ENCODE measurements at regions not wholly inside any gene's neighbourhood (a gene's known extent, or its start where the extent isn't known, plus 50 kb on each side); places are given as distances from the start of the nearest gene placed in this dataset.

GRCh38 chrX:2596045-2596444, 95.0 kb upstream of the CD99 start:
- DNase-seq (ENCODE audit: low spot score) (no peak), ATAC-seq (no peak)
- Mint-ChIP-seq H3K9me3 (peaks cover 6% of the 10 kb centered on the region; the same call in 1 of the 2 replicates), H3K27ac (no peak overlapping the region), H3K4me1 (peaks cover 26% of the 10 kb centered on the region), H3K36me3 (peaks cover 25% of the 10 kb centered on the region), H3K4me3 (no peak overlapping the region), H3K27me3 (ENCODE audit: low read depth) (no peaks in the 10 kb centered on the region)
- ChIA-PET POLR2A (no interaction called here), CTCF (no interaction called here)
- no peak for TF ChIP-seq ELF4 (CRISPR knock-in tag; IDR thresholded peaks at IDR 0.05; ENCODE audit: low read depth)
- TF ChIP-seq ARID4B (CRISPR knock-in tag; IDR thresholded peaks at IDR 0.05; ENCODE audit: borderline replicate concordance) = no peak
- TF ChIP-seq MXD4 (CRISPR knock-in tag; IDR thresholded peaks at IDR 0.05; ENCODE audit: borderline replicate concordance) = no peak
- no peak for TF ChIP-seq TEAD1 (CRISPR knock-in tag; IDR thresholded peaks at IDR 0.05)
- no peak for TF ChIP-seq CREB1 (CRISPR knock-in tag; IDR thresholded peaks at IDR 0.05)
- TF ChIP-seq IRF1 (CRISPR knock-in tag; IDR thresholded peaks at IDR 0.05) = no peak
- no peak for TF ChIP-seq NFATC4 (CRISPR knock-in tag; IDR thresholded peaks at IDR 0.05)
- TF ChIP-seq FOXJ3 (CRISPR knock-in tag; IDR thresholded peaks at IDR 0.05; ENCODE audit: borderline replicate concordance) = no peak
- TF ChIP-seq HMGXB4 (CRISPR knock-in tag; IDR thresholded peaks at IDR 0.05) = no peak
- TF ChIP-seq ZBTB43 (CRISPR knock-in tag; IDR thresholded peaks at IDR 0.05) = no peak

GRCh38 chrX:2595258-2595657, 94.5 kb upstream of the DHRSX start:
- H3K4me1 Mint-ChIP-seq = peaks cover 26% of the 10 kb centered on the region
- H3K9me3 Mint-ChIP-seq = peaks cover 6% of the 10 kb centered on the region; the same call in 1 of the 2 replicates
- POLR2A ChIA-PET = no interaction called here
- ATAC-seq (no peak), DNase-seq (ENCODE audit: low spot score) (no peak)
- H3K27me3 Mint-ChIP-seq (ENCODE audit: low read depth) = no peaks in the 10 kb centered on the region
- CTCF ChIA-PET = no interaction called here
- H3K27ac Mint-ChIP-seq = no peak overlapping the region
- no peak overlapping the region for H3K4me3 Mint-ChIP-seq
- H3K36me3 Mint-ChIP-seq = peaks cover 19% of the 10 kb centered on the region
- no peak for TF ChIP-seq ERG (CRISPR knock-in tag; IDR thresholded peaks at IDR 0.05)
- no peak for TF ChIP-seq ZBTB43 (CRISPR knock-in tag; IDR thresholded peaks at IDR 0.05)
- no peak for TF ChIP-seq KAT7 (CRISPR knock-in tag; IDR thresholded peaks at IDR 0.05; ENCODE audit: borderline replicate concordance)
- no peak for TF ChIP-seq HMGXB4 (CRISPR knock-in tag; IDR thresholded peaks at IDR 0.05)
- TF ChIP-seq USF2 (CRISPR knock-in tag; IDR thresholded peaks at IDR 0.05) = no peak
- no peak for TF ChIP-seq NR1H2 (CRISPR knock-in tag; IDR thresholded peaks at IDR 0.05)
- TF ChIP-seq STAT6 (CRISPR knock-in tag; conservative IDR thresholded peaks at IDR 0.05; ENCODE audit: low read depth) = no peak
- no peak for TF ChIP-seq MYBL2 (CRISPR knock-in tag; IDR thresholded peaks at IDR 0.05)
- no peak for TF ChIP-seq PRRX2 (CRISPR knock-in tag; IDR thresholded peaks at IDR 0.05)
- TF ChIP-seq ZBTB21 (CRISPR knock-in tag; IDR thresholded peaks at IDR 0.05; ENCODE audit: borderline replicate concordance) = no peak
- TF ChIP-seq EMX1 (CRISPR knock-in tag; IDR thresholded peaks at IDR 0.05) = no peak

All from WTC11 (cell line).